Fibroblast of the aortic adventitia (primary cell): ENCODE measurements at regions not wholly inside any gene's neighbourhood (a gene's known extent, or its start where the extent isn't known, plus 50 kb on each side); places are given as distances from the start of the nearest gene placed in this dataset.

Source experiments
- DNase-seq: peaks from one replicate; pipeline ENCODE4 v3.0.0-alpha.2; 2010; ENCODE audit warnings: low read depth
- H3K4me3 ChIP-seq: 2 replicates; pipeline ENCODE4 v1.5.1; 2011; ENCODE audit warnings: low read depth, mild to moderate bottlenecking, control low read depth, low read length, moderate library complexity
- CTCF ChIP-seq: IDR thresholded peaks from 2 replicates; pipeline ENCODE4 v1.5.1; 2011; ENCODE audit warnings: mild to moderate bottlenecking, low read length, control low read depth, inconsistent platforms; ENCODE audit not compliant: insufficient read depth

- no peak for TF ChIP-seq CTCF
- no peak overlapping the region for H3K4me3 ChIP-seq
- no peak for DNase-seq
These were observed 191.4 kb downstream of the SS18 start for GRCh38 chr18:25898965-25899364.

DNA sequence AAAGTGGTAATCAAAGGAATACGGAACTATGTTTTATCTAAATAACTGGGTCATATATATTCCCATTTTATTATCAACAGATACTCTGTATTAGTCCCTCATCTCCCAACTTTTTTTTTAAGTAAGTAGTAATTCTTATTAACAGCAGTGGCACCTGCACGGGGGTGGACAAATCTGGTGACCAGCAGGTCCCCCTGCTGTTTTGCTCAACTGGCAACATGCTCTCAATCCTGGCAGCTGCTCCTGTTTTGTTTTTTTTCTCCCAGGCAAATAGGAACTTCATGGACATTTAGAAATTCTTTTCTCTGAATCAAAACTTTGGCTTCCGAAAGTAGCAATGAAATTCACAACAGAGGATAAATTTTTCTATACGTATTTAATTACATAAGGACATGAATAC, 193.5 kb downstream of the SS18 start:
- DNase-seq: no peak
- no peak overlapping the region for H3K4me3 ChIP-seq
- no peak for TF ChIP-seq CTCF

DNA sequence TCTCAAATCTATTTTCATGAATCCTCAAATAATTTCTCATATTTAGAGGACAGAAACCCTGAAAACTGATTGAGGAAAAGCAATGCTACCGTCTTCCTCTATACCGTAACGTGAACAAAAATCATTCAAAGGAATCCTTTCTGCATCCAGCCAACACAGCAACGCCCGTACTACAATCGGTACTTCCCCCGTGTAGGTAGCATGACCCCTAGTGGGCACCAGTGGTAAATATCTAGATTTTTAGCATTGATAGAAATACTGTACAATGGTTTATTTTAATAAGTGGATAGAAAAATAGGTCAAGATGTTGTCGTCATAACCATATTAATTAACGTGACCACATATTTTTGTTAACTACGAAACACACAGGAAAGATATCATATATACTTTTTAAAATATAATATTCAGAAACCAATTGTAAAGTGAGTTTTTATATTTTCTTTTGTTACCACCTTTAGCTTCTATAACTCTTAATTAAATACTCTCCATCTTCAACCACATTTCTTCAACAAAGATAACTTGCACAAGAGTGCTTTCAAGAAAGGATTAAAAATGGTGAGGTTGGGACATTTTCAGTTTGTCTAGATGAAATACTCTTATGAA, 194.1 kb downstream of the SS18 start:
- DNase-seq: peak; percentile 61
- TF ChIP-seq CTCF: peak; percentile 77
- H3K4me3 ChIP-seq: no peak overlapping the region

GRCh38 chr18:25895518-25895917, 194.9 kb downstream of the SS18 start:
- no peak for TF ChIP-seq CTCF
- H3K4me3 ChIP-seq: no peak overlapping the region
- DNase-seq: no peak

- no peak for DNase-seq
- TF ChIP-seq CTCF: no peak
- no peak overlapping the region for H3K4me3 ChIP-seq
These were observed 204.1 kb downstream of the SS18 start for GRCh38 chr18:25886283-25886682.

DNA sequence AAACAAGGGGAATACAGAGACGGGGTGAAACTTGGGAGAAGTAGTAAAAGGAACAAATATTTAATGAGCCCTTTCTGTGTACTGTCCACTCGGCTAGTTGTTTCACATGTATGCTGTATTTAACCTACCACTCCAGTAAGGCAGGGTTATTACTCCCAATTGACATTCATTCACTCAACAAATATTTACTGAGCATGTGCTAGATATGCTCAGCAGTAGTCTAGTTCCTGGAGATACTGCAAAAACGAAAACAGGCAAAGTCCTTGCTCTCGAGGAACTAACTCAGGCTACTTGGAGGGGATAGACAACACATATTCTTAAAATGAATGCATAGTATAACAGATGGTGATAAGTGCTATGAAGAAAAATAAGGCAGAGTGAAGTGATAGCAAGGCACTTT, 207.3 kb downstream of the SS18 start:
- no peak overlapping the region for H3K4me3 ChIP-seq
- TF ChIP-seq CTCF: no peak
- no peak for DNase-seq

DNA sequence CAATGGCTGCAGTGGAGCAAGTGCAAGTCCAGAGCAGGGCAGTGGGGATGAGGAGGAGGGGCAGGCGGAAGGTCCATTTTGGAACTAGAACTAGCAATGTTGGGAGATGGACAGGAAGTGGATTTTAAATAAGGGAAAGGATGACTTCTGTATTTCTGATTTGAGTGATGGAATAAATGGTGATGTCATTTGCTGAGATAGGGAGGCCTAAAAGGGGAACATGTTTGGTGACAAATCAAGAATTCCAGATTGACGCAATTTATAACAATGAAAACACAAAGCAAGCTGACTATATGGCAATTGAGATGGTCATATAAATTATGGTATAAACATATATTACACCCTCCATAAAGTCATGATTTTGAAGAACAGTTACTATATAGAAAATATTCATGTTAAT, 209.3 kb downstream of the SS18 start:
- H3K4me3 ChIP-seq: no peak overlapping the region
- no peak for DNase-seq
- no peak for TF ChIP-seq CTCF
